ENCODE measurements at regions not wholly inside any gene's neighbourhood (a gene's known extent, or its start where the extent isn't known, plus 50 kb on each side); places are given as distances from the start of the nearest gene placed in this dataset.

DNA sequence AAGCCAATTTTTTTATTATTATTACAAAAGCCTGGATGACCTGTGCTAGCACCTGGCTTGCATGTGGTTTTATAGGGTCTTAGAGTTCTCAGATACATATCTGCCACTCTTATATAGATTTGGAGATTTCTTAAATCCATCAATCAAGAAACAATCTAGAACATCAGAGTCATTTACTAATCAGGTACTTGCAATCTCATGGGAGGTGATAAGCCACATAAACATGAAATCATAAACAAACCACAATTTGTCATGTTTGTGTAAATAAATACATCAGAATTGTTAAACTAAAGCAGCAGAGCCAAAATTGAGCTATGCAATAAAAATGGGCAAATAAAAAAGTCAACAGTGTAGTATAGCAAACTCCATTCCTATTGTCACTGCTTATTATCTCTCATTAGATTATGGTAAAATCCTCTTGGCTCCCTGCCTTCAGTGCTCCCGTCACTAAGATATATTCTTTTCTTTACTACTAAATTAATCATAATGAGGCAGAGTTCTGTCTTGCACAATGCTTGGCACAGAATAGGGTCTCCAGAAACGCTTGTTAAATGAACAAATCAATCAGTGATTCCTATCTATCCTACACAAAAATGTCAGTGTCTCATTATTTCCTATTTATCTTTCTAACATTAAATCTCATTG, 108.7 kb upstream of the TTC29 start:
- DNase-seq (ENCODE audit: low read depth in 2 of 3, low spot score in 1 of 3) = no peak

GRCh38 chr4:147056940-147057610, 111.4 kb upstream of the TTC29 start:
- DNase-seq (ENCODE audit: low read depth in 2 of 3, low spot score in 1 of 3) = no peak

GRCh38 chr4:147057611-147058190, 112.0 kb upstream of the TTC29 start:
- no peak for DNase-seq (ENCODE audit: low read depth in 2 of 3, low spot score in 1 of 3)

DNA sequence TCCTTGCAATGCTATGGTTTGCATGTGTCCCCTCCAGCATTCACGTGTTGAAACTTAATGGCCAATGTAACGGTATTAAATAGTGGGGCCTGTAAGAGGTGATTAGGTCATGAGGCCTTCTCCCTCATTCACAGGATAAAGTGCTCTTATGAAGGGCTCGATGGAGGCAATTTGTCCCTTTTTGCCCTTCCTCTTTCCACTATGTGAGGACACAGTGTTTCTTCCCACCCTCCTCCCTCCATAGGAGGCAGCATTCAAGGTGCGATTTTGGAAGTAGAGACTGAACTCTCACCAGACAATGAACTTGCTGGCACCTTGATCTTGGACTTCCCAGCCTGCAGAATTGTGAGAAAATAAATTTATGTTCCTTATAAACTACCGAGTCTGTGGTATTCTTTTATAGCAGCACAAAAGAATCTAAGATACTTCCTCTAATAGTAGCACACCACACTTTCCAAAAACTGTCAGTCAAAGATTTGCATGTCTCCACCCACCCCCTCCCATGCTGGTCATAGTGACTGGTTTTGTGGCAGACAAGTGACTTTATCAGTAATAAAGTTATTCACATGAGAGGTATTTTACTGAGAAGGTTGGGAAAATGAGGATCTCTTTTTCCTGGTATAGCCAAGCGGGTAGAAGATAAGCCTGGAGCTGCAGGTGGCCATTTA, 113.5 kb upstream of the TTC29 start:
- no peak for DNase-seq (ENCODE audit: low read depth in 2 of 3, low spot score in 1 of 3)

- no peak for DNase-seq (ENCODE audit: low read depth in 2 of 3, low spot score in 1 of 3)
Measured at GRCh38 chr4:147060151-147060931, 114.7 kb upstream of the TTC29 start.

- DNase-seq (ENCODE audit: low read depth in 2 of 3, low spot score in 1 of 3) = no peak
Measured at GRCh38 chr4:147064856-147065255, 119.2 kb upstream of the TTC29 start.

DNA sequence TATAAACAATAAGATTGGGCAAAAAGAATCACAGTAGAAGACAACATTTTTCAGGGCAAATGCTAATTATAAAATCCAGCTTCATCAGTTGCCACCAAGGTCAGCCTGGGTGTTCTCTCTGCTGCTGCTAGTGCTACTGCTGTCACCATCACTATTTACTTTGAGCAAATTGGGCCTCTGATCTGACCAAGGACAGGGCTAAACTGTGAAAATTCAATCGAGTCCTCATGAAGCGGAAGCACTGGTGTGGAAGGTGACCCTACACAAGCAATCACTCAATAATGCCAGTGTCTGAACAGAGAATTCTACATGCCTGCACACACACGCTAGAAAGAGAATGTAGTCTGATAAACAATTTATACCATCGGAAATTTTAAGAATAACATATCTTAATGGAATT, 122.9 kb upstream of the TTC29 start:
- no peak for DNase-seq (ENCODE audit: low read depth in 2 of 3, low spot score in 1 of 3)

- no peak for DNase-seq (ENCODE audit: low read depth in 2 of 3, low spot score in 1 of 3)
Measured at GRCh38 chr4:147071209-147071740, 125.6 kb upstream of the TTC29 start.

DNA sequence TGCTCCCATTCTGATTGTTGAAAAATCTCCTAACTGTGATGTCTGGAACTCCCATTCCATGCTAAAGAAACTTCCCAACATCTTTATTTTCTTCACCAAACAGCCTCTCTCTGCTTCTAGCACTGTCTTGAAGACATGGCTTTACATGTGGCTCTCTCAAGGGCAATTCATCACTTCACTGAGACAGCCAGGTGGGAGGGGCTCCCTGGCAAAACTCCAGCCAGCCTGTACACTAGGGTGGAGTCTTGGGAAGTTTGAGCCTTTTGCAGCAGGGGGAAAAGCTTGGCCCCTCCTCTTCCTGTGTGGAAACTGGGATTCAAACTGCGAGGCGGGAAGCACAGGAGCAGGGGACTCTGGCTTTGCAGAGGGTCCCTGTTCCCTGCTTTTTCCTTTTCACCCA, 130.5 kb upstream of the TTC29 start:
- no peak for DNase-seq (ENCODE audit: low read depth in 2 of 3, low spot score in 1 of 3)

- no peak for DNase-seq (ENCODE audit: low read depth in 2 of 3, low spot score in 1 of 3)
Measured at GRCh38 chr4:147076728-147077127, 131.1 kb upstream of the TTC29 start.

- DNase-seq (ENCODE audit: low read depth in 2 of 3, low spot score in 1 of 3) = no peak
Measured at GRCh38 chr4:147078362-147078761, 132.7 kb upstream of the TTC29 start.

GRCh38 chr4:147078875-147079658, 133.4 kb upstream of the TTC29 start:
- no peak for DNase-seq (ENCODE audit: low read depth in 2 of 3, low spot score in 1 of 3)

DNA sequence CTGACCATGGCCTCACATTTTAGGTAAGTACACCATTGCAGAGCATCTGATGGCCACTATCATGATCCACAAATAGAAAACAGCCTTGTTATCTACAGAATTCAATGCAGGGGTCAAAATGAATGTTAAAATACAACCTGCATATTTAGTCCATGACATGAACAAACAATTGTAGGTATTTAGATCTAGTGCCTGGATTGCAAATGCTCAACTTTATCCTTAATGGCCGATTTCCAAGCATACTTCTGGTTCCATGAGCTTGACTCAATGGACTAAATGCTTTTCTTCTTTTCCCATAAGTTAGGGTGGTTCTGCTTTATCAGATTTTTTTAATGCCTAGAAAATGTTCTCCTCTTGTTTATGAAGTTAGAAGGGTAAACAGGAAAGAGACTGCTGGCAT, 139.2 kb upstream of the TTC29 start:
- no peak for DNase-seq (ENCODE audit: low read depth in 2 of 3, low spot score in 1 of 3)

DNA sequence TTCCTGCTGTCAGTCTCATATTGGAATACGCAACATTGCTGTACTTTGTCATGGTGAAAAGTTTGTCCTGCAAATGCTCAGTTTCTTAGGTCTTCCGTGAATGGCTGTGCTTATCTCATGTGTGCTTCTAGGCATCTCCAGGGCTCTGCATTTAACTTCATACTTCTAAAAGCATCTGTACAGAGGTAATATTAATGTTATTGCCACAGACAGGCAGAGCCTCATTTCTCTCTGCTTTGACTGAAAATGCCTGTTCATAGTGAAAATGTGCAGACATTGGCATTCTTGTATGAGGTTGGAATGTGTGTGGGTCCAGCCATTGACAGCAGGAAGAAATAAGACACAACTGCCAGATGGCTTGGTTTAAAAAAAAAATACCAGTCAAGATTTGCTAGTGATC, 140.1 kb upstream of the TTC29 start:
- DNase-seq (ENCODE audit: low read depth in 2 of 3, low spot score in 1 of 3) = no peak

DNA sequence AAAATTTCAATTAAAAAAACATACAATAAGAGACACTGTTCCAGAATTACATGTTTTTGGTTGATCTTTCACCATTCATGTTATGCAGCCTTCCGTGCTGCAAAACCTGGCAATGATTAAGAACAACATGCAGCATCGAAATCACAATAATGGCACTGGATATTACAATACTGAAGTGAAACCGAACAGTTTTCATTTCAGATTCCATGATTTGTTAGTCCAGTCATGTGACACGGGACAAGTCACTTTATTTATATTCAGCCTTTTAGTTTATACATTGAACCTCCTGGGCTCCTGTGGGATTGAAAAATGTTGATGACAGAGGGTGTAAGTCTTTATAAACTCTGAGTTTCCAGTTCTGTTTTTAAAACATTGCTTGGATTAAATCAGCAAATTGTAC, 142.5 kb upstream of the TTC29 start:
- no peak for DNase-seq (ENCODE audit: low read depth in 2 of 3, low spot score in 1 of 3)

DNA sequence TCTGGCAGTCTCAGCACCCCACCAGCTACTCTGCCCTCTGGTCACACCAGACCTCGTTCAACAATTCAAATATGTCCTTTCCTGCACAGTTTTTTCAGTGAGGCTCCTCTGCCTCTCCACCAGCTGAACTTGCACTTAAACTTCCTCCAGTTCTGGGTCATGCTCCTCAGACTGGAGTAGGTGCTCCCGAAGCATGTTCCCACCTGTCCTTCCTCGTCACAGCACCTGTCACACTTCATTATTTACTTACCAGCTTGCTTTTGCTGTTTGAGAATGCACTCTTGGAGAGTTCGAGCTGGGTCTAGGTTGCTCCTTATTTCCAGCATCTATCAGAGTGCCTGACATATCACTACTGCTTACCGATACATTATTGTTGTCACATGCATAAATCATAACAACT, 144.8 kb upstream of the TTC29 start:
- DNase-seq (ENCODE audit: low read depth in 2 of 3, low spot score in 1 of 3) = no peak

DNA sequence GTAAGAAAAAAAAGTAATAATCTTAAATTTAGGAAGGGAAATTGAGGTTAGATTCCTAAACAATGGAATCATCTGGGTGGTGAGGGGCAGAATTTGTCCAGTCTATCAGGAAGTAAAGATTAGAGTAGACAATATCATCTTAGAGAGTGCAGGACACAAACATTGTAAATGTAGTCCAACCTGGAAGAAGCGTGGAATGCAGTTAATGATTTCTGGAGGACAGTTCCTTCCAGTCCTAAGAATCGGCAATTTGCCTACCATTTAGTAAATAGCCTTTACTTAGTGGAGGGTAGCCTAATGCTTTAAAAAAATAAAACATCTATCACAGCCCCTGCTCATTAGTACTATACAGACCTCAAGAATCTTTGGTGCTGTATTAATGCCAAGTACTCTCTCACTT, 147.5 kb upstream of the TTC29 start:
- DNase-seq (ENCODE audit: low read depth in 2 of 3, low spot score in 1 of 3) = no peak

DNA sequence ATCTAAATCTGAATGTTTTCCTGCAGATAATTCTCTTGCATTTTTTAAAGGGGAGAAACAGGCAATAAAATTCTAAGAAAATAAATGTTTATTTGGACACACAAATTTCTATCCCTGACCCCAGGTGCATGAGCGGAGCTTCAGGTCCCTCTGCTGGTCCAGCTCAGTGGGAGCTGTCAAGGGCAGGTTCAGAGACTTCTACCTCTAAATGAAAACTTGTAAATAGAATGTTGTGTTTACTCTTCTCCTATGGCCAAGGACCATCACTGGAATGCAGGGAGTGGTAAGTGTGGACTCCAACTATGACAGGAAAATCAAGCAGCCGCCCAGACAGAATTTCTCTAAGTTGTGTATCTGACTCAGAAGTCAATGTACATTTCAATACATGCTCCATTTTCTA, 148.6 kb upstream of the TTC29 start:
- no peak for DNase-seq (ENCODE audit: low read depth in 2 of 3, low spot score in 1 of 3)

GRCh38 chr4:147096667-147097604, 151.3 kb upstream of the TTC29 start:
- no peak for DNase-seq (ENCODE audit: low read depth in 2 of 3, low spot score in 1 of 3)

All from stimulated activated CD4-positive, alpha-beta T cell treated with anti-CD3 and anti-CD28 coated beads, Interleukin-12 subunit alpha, Interleukin-12 subunit beta, amount 100 ng/mL, for 48 hours (primary cell).